Neural progenitor cell (in vitro differentiated cells): ENCODE measurements at regions not wholly inside any gene's neighbourhood (a gene's known extent, or its start where the extent isn't known, plus 50 kb on each side); places are given as distances from the start of the nearest gene placed in this dataset.
"Not testable (repeated sequence)": the region's sequence is repeated elsewhere in the genome, so short reads cannot be mapped to it uniquely, and the experiment has no call there.

Experiments
- DNase-seq: peaks from one replicate; pipeline ENCODE4 v3.0.0-alpha.2; 2016; ENCODE audit warnings: low spot score
- H2AFZ ChIP-seq: fragments of 200-600 bp; sonication (generic); replicated peaks from 2 replicates; pipeline ENCODE4 v1.6.1; 2016; ENCODE audit warnings: antibody characterized with exemption
- H3F3A ChIP-seq: fragments of 200-600 bp; sonication (generic); 2 replicates; pipeline ENCODE4 v1.6.1; 2016; ENCODE audit warnings: antibody characterized with exemption, low read depth
- H3K27ac ChIP-seq: fragments of 200-600 bp; sonication (generic); 2 replicates; pipeline ENCODE4 v1.5.1; 2016; ENCODE audit warnings: mild to moderate bottlenecking
- H3K27me3 ChIP-seq: fragments of 200-600 bp; sonication (generic); 2 replicates; pipeline ENCODE4 v1.6.1; 2016; ENCODE audit warnings: mild to moderate bottlenecking, moderate library complexity
- H3K36me3 ChIP-seq: fragments of 200-600 bp; sonication (generic); 2 replicates; pipeline ENCODE4 v1.5.1; 2016
- H3K4me1 ChIP-seq: fragments of 200-600 bp; sonication (generic); 2 replicates; pipeline ENCODE4 v1.6.1; 2016; ENCODE audit warnings: mixed run types
- H3K4me2 ChIP-seq: fragments of 200-600 bp; sonication (generic); 2 replicates; pipeline ENCODE4 v1.6.1; 2016
- H3K4me3 ChIP-seq: fragments of 200-600 bp; sonication (generic); 2 replicates; pipeline ENCODE4 v1.5.1; 2016
- H3K79me2 ChIP-seq: fragments of 200-600 bp; sonication (generic); 2 replicates; pipeline ENCODE4 v1.6.1; 2016; ENCODE audit warnings: low read depth
- H3K9ac ChIP-seq: fragments of 200-600 bp; sonication (generic); 2 replicates; pipeline ENCODE4 v1.6.1; 2016
- H3K9me3 ChIP-seq: fragments of 200-600 bp; sonication (generic); 2 replicates; pipeline ENCODE4 v1.5.1; 2016; ENCODE audit warnings: low read depth
- H4K20me1 ChIP-seq: fragments of 200-600 bp; sonication (generic); 2 replicates; pipeline ENCODE4 v1.6.1; 2016; ENCODE audit warnings: low read depth
- H3K27ac Mint-ChIP-seq: 3 replicates; pipeline ENCODE4 v1.8.0; 2021; ENCODE audit warnings: mixed read lengths
- H3K27me3 Mint-ChIP-seq: 2 replicates; pipeline ENCODE4 v1.8.0; 2022; ENCODE audit warnings: low read depth, mild to moderate bottlenecking, inconsistent platforms, moderate library complexity, mixed read lengths; ENCODE audit not compliant: insufficient read depth
- H3K36me3 Mint-ChIP-seq: 3 replicates; pipeline ENCODE4 v1.8.0; 2021; ENCODE audit warnings: mixed read lengths
- H3K4me1 Mint-ChIP-seq: 3 replicates; pipeline ENCODE4 v1.8.0; 2021; ENCODE audit warnings: mixed read lengths
- H3K4me3 Mint-ChIP-seq: 3 replicates; pipeline ENCODE4 v1.8.0; 2021; ENCODE audit warnings: mild to moderate bottlenecking, moderate library complexity, mixed read lengths
- H3K9me3 Mint-ChIP-seq: 3 replicates; pipeline ENCODE4 v1.8.0; 2020; ENCODE audit warnings: mixed read lengths
- EZH2 ChIP-seq: fragments of 200-600 bp; sonication (generic); IDR thresholded peaks from 2 replicates; pipeline ENCODE4 v1.6.1; 2017; ENCODE audit warnings: antibody characterized with exemption, mild to moderate bottlenecking, moderate library complexity
- EZH2phosphoT487 ChIP-seq: fragments of 200-600 bp; sonication (generic); IDR thresholded peaks from 2 replicates; pipeline ENCODE4 v1.6.1; 2017; ENCODE audit warnings: antibody characterized with exemption
- TF ChIP-seq, protein P1 (sequence below): fragments of 200-600 bp; sonication (generic); IDR thresholded peaks from 2 replicates; pipeline ENCODE4 v1.5.1; 2017; ENCODE audit warnings: antibody characterized with exemption, mild to moderate bottlenecking

DNA sequence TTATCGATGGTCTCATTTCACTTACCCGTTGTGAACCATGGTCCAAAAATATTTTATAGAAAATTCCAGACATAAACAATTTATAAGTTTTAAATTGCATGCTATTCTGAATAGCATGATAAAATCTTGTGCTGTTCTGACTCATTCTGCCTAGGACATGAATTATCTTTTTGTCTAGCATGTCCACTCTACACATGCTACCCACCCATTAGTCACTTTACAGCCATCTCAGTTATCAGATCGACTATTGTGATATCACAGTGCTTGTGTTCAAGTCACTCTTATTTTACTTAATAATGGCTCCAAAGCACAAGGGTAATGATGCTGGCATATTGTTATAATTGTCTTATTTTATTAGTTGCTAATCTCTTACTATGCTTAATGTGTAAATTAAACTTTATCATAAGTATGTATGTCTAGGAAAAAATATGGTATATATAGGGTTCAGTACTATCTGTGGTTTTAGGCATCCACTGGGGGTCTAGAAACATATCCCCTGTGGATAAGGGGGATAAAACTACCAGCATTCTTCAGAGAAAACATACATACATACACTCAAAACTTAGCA lies 252.0 kb upstream of the HTR1E start:
- Histone ChIP-seq H4K20me1 (no peaks in the 10 kb centered on the region), H3K27me3 (no peaks in the 10 kb centered on the region), H2AFZ (no peak overlapping the region), H3K79me2 (no peaks in the 10 kb centered on the region), H3K27ac (no peak overlapping the region), H3K9me3 (no peaks in the 10 kb centered on the region), H3K4me1 (no peaks in the 10 kb centered on the region), H3K4me2 (no peak overlapping the region), H3F3A (no peaks in the 10 kb centered on the region), H3K4me3 (no peak overlapping the region), H3K9ac (no peak overlapping the region), H3K36me3 (no peaks in the 10 kb centered on the region)
- DNase-seq: no peak
- Mint-ChIP-seq H3K9me3 (no peaks in the 10 kb centered on the region), H3K36me3 (no peaks in the 10 kb centered on the region), H3K27me3 (peaks cover 5% of the 10 kb centered on the region), H3K4me1 (no peaks in the 10 kb centered on the region), H3K27ac (no peak overlapping the region), H3K4me3 (no peak overlapping the region)
- TF ChIP-seq EZH2 (no peak), EZH2phosphoT487 (no peak)
- TF ChIP-seq, protein P1, sequence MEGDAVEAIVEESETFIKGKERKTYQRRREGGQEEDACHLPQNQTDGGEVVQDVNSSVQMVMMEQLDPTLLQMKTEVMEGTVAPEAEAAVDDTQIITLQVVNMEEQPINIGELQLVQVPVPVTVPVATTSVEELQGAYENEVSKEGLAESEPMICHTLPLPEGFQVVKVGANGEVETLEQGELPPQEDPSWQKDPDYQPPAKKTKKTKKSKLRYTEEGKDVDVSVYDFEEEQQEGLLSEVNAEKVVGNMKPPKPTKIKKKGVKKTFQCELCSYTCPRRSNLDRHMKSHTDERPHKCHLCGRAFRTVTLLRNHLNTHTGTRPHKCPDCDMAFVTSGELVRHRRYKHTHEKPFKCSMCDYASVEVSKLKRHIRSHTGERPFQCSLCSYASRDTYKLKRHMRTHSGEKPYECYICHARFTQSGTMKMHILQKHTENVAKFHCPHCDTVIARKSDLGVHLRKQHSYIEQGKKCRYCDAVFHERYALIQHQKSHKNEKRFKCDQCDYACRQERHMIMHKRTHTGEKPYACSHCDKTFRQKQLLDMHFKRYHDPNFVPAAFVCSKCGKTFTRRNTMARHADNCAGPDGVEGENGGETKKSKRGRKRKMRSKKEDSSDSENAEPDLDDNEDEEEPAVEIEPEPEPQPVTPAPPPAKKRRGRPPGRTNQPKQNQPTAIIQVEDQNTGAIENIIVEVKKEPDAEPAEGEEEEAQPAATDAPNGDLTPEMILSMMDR: no peak

DNA sequence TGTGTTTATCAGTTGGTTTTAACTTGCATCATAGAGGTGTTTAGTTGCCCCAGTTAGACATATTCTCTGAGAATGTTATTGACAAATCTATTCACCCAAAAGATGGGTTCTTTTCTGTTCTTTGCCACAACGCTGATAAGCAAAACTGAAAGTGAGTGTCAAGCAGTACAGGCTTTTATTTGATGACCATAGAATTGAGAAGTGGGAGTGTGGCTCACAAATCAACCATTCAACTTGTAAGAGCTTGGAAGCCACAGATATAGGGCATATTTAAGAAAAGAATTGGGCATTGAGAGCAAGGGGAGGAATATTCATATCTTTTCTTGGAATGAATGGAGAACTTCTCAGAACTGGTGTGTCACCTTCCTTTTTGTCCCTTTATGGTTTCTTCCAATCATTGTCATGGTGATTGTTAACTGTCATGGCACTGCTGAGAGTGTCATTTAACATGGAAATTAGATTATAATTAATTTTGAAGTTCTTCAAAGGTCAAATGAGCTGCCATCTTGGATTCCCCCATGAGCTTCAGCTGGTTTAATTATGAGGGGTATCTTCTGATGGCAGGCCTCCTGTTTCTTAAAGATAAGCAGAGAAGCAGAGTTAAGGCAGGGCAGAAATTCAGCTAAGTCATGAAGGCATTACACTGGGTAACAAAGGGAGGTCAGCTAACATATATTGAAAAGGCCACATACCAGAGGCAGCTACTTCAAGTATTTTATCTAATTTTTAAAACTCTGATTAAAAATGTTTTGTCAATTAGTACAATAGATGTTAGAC lies 254.0 kb upstream of the HTR1E start:
- Histone ChIP-seq H3F3A (no peaks in the 10 kb centered on the region), H3K27me3 (no peaks in the 10 kb centered on the region), H3K36me3 (no peaks in the 10 kb centered on the region), H3K4me3 (no peak overlapping the region), H3K9ac (no peak overlapping the region), H3K9me3 (no peaks in the 10 kb centered on the region), H3K27ac (no peak overlapping the region), H4K20me1 (no peaks in the 10 kb centered on the region), H3K79me2 (no peaks in the 10 kb centered on the region), H2AFZ (no peak overlapping the region), H3K4me2 (no peak overlapping the region), H3K4me1 (no peaks in the 10 kb centered on the region)
- Mint-ChIP-seq H3K27me3 (peaks cover 5% of the 10 kb centered on the region), H3K27ac (no peak overlapping the region), H3K36me3 (no peaks in the 10 kb centered on the region), H3K4me1 (no peaks in the 10 kb centered on the region), H3K4me3 (no peak overlapping the region), H3K9me3 (no peaks in the 10 kb centered on the region)
- TF ChIP-seq EZH2: no peak
- no peak for TF ChIP-seq EZH2phosphoT487
- no peak for DNase-seq

DNA sequence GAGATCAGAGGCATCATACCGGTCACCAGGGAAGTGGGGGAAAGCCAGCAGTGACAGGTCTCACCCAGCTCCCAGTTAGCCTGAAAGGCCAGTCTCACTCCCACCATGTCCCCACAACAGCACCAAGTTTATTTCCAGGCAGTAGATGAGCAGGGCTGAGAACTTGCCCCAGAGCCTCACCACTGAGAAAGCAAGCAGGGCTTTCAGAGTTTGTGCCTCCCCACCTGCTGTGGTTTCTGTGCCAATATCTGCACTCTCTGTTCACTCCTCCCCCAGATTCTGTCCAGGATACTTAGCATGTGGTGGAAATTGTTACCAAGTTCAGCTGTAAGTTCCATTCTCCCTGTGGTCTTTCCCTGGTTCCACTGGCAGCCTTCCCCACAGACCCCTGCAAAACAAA lies 255.0 kb upstream of the HTR1E start:
- no peaks in the 10 kb centered on the region for H3K36me3 ChIP-seq
- no peaks in the 10 kb centered on the region for H3K4me1 Mint-ChIP-seq

DNA sequence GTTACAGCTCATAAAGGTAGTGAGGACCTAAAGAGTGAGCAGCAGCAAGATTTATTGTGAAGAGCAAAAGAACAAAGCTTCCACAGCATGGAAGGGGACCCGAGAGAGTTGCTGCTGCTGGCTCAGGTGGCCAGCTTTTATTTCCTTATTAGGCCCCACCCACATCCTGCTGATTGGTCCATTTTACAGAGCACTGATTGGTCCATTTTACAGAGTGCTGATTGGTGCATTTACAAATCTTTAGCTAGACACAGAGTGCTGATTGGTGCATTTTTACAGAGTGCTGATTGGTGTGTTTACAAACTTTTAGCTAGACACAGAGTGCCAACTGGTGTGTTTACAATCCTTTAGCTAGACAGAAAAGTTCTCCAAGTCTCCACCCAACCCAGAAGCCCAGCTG lies 256.2 kb upstream of the HTR1E start:
- not testable (repeated sequence) for H3K9me3 ChIP-seq, H3K27ac Mint-ChIP-seq, H4K20me1 ChIP-seq, DNase-seq, H3K27me3 ChIP-seq, H2AFZ ChIP-seq, H3K79me2 ChIP-seq, H3F3A ChIP-seq, H3K36me3 Mint-ChIP-seq, H3K4me1 Mint-ChIP-seq, H3K9me3 Mint-ChIP-seq, H3K4me2 ChIP-seq, H3K27me3 Mint-ChIP-seq, H3K4me3 Mint-ChIP-seq, H3K36me3 ChIP-seq, H3K4me3 ChIP-seq, H3K27ac ChIP-seq, H3K9ac ChIP-seq, H3K4me1 ChIP-seq

More for the DNA sequence above, 255.0 kb upstream of the HTR1E start:
- no peaks in the 10 kb centered on the region for H3K9me3 Mint-ChIP-seq
- H3K27me3 ChIP-seq: no peaks in the 10 kb centered on the region
- H3K4me3 ChIP-seq: no peak overlapping the region
- no peak for TF ChIP-seq EZH2phosphoT487
- no peak for TF ChIP-seq EZH2
- TF ChIP-seq, protein P1: no peak
- no peaks in the 10 kb centered on the region for H3K4me1 ChIP-seq
- no peaks in the 10 kb centered on the region for H3F3A ChIP-seq
- H2AFZ ChIP-seq: no peak overlapping the region
- no peak overlapping the region for H3K9ac ChIP-seq
- H3K4me2 ChIP-seq: no peak overlapping the region
- H3K27me3 Mint-ChIP-seq: peaks cover 5% of the 10 kb centered on the region
- no peak overlapping the region for H3K27ac Mint-ChIP-seq
- no peak overlapping the region for H3K4me3 Mint-ChIP-seq
- no peaks in the 10 kb centered on the region for H4K20me1 ChIP-seq
- H3K79me2 ChIP-seq: no peaks in the 10 kb centered on the region
- no peak overlapping the region for H3K27ac ChIP-seq
- no peak for DNase-seq
- no peaks in the 10 kb centered on the region for H3K36me3 Mint-ChIP-seq
- H3K9me3 ChIP-seq: no peaks in the 10 kb centered on the region

DNA sequence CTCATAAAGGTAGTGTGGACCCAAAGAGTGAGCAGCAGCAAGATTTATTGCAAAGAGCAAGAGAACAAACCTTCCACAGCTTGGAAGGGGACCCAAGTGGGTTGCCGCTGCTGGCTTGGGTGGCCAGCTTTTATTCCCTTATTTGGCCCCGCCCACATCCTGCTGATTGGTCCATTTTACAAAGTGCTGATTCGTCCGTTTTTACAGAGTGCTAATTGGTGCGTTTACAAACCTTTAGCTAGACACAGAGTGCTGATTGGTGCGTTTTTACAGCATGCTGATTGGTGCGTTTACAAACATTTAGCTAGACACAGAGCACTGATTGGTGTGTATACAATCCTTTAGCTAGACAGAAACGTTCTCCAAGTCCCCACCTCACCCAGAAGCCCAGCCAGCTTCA lies 265.2 kb upstream of the HTR1E start:
- H3K4me3 Mint-ChIP-seq, H3F3A ChIP-seq, H3K27me3 Mint-ChIP-seq, H4K20me1 ChIP-seq, H3K9ac ChIP-seq, H3K27me3 ChIP-seq, H3K27ac ChIP-seq, H3K4me3 ChIP-seq, DNase-seq, H3K36me3 ChIP-seq, H3K4me1 ChIP-seq, H3K27ac Mint-ChIP-seq, H3K9me3 ChIP-seq, H3K36me3 Mint-ChIP-seq, H3K9me3 Mint-ChIP-seq, H3K4me1 Mint-ChIP-seq, H3K79me2 ChIP-seq, H2AFZ ChIP-seq, H3K4me2 ChIP-seq: not testable (repeated sequence)
